ENCODE measurements at regions not wholly inside any gene's neighbourhood (a gene's known extent, or its start where the extent isn't known, plus 50 kb on each side); places are given as distances from the start of the nearest gene placed in this dataset.

- Histone ChIP-seq H3K27me3 (ENCODE audit: control insufficient read depth, low read length) (no peaks in the 10 kb centered on the region), H3K4me2 (ENCODE audit: low read length) (no peak overlapping the region), H3K79me2 (ENCODE audit: control insufficient read depth, low read length) (no peaks in the 10 kb centered on the region), H3K9me2 (replicated peaks; ENCODE audit: control insufficient read depth, low read length) (no peaks in the 10 kb centered on the region), H3F3A (ENCODE audit: control insufficient read depth, insufficient read depth) (no peaks in the 10 kb centered on the region), H3K4me3 (ENCODE audit: low read length) (no peak overlapping the region), H3K36me3 (ENCODE audit: control insufficient read depth, low read length) (no peaks in the 10 kb centered on the region), H4K20me1 (ENCODE audit: control insufficient read depth, insufficient read depth, low read depth, low read length) (no peaks in the 10 kb centered on the region), H3K9me3 (ENCODE audit: control insufficient read depth, insufficient read depth, low read length) (no peaks in the 10 kb centered on the region), H3K27ac (ENCODE audit: low read depth, low read length) (no peak overlapping the region), H3K4me1 (ENCODE audit: control insufficient read depth, low read length) (no peaks in the 10 kb centered on the region)
- no peak for TF ChIP-seq CTCF (IDR thresholded peaks at IDR 0.05; ENCODE audit: low read depth, low read length, poor library complexity, severe bottlenecking)
- TF ChIP-seq EZH2phosphoT487 (IDR thresholded peaks at IDR 0.05; ENCODE audit: borderline replicate concordance, low read length), result no peak
Measured at GRCh38 chr13:90833951-90834350, 513.5 kb upstream of the MIR17HG start.

GRCh38 chr13:90834700-90835099, 512.8 kb upstream of the MIR17HG start:
- no peaks in the 10 kb centered on the region for H3K79me2 ChIP-seq (ENCODE audit: control insufficient read depth, low read length)

GRCh38 chr13:90835826-90836225, 511.7 kb upstream of the MIR17HG start:
- H3F3A ChIP-seq (ENCODE audit: control insufficient read depth, insufficient read depth), result no peaks in the 10 kb centered on the region
- TF ChIP-seq EZH2phosphoT487 (IDR thresholded peaks at IDR 0.05; ENCODE audit: borderline replicate concordance, low read length), result no peak
- no peak for TF ChIP-seq CTCF (IDR thresholded peaks at IDR 0.05; ENCODE audit: low read depth, low read length, poor library complexity, severe bottlenecking)
- H3K9me3 ChIP-seq (ENCODE audit: control insufficient read depth, insufficient read depth, low read length), result no peaks in the 10 kb centered on the region
- no peaks in the 10 kb centered on the region for H3K4me1 ChIP-seq (ENCODE audit: control insufficient read depth, low read length)
- no peaks in the 10 kb centered on the region for H3K9me2 ChIP-seq (replicated peaks; ENCODE audit: control insufficient read depth, low read length)
- no peaks in the 10 kb centered on the region for H3K36me3 ChIP-seq (ENCODE audit: control insufficient read depth, low read length)
- H4K20me1 ChIP-seq (ENCODE audit: control insufficient read depth, insufficient read depth, low read depth, low read length), result no peaks in the 10 kb centered on the region
- no peaks in the 10 kb centered on the region for H3K79me2 ChIP-seq (ENCODE audit: control insufficient read depth, low read length)
- H3K4me3 ChIP-seq (ENCODE audit: low read length), result no peak overlapping the region
- no peaks in the 10 kb centered on the region for H3K27me3 ChIP-seq (ENCODE audit: control insufficient read depth, low read length)
- no peak overlapping the region for H3K27ac ChIP-seq (ENCODE audit: low read depth, low read length)
- H3K4me2 ChIP-seq (ENCODE audit: low read length), result no peak overlapping the region

More at GRCh38 chr13:90834700-90835099, 512.8 kb upstream of the MIR17HG start:
- Histone ChIP-seq H3F3A (ENCODE audit: control insufficient read depth, insufficient read depth) (no peaks in the 10 kb centered on the region), H3K4me3 (ENCODE audit: low read length) (no peak overlapping the region), H3K27me3 (ENCODE audit: control insufficient read depth, low read length) (no peaks in the 10 kb centered on the region), H3K4me1 (ENCODE audit: control insufficient read depth, low read length) (no peaks in the 10 kb centered on the region), H3K9me3 (ENCODE audit: control insufficient read depth, insufficient read depth, low read length) (no peaks in the 10 kb centered on the region), H4K20me1 (ENCODE audit: control insufficient read depth, insufficient read depth, low read depth, low read length) (no peaks in the 10 kb centered on the region), H3K27ac (ENCODE audit: low read depth, low read length) (no peak overlapping the region), H3K9me2 (replicated peaks; ENCODE audit: control insufficient read depth, low read length) (no peaks in the 10 kb centered on the region), H3K4me2 (ENCODE audit: low read length) (no peak overlapping the region), H3K36me3 (ENCODE audit: control insufficient read depth, low read length) (no peaks in the 10 kb centered on the region)
- TF ChIP-seq CTCF (IDR thresholded peaks at IDR 0.05; ENCODE audit: low read depth, low read length, poor library complexity, severe bottlenecking) (no peak), EZH2phosphoT487 (IDR thresholded peaks at IDR 0.05; ENCODE audit: borderline replicate concordance, low read length) (no peak)
